H1 (cell line): ENCODE measurements at regions not wholly inside any gene's neighbourhood (a gene's known extent, or its start where the extent isn't known, plus 50 kb on each side); places are given as distances from the start of the nearest gene placed in this dataset.

Experiments
- CTCF ChIA-PET: fragments of 300-600 bp; sonication (Branson Sonifier 250); formaldehyde crosslinking; loops from one replicate; lab custom pipeline; 2021; ENCODE audit not compliant: partially characterized antibody; lab: Charles Lee
- POLR2A ChIA-PET: fragments of 300-600 bp; sonication (Branson Sonifier 250); formaldehyde crosslinking; loops from one replicate; lab custom pipeline; 2021; ENCODE audit warnings: inconsistent platforms; ENCODE audit not compliant: partially characterized antibody; lab: Charles Lee
- DNase-seq, 2 experiments: peaks; one replicate each; pipeline versions ENCODE4 v3.0.0 to v3.0.0-alpha.2; 2010 to 2022; ENCODE audit warnings: low spot score in 2 of 2, low read depth in 1 of 2, mixed read lengths in 1 of 2
- FAIRE-seq: peaks from 2 replicates; lab custom pipeline; 2011; peaks lifted over from hg19 to GRCh38; lab: Jason Lieb, UNC
- H2AFZ ChIP-seq: 2 replicates; pipeline ENCODE4 v1.8.1; 2012; ENCODE audit warnings: low read length, inconsistent platforms
- H2AK5ac ChIP-seq: 2 replicates; pipeline ENCODE4 v1.6.1; 2013; ENCODE audit warnings: low read depth, low read length
- H2BK120ac ChIP-seq: replicated peaks from 2 replicates; pipeline ENCODE3; 2013; ENCODE audit warnings: low read depth, low read length, inconsistent platforms
- H2BK12ac ChIP-seq: 2 replicates; pipeline ENCODE4 v1.6.1; 2013; ENCODE audit warnings: low read depth, low read length
- H2BK15ac ChIP-seq: 2 replicates; pipeline ENCODE4 v1.6.1; 2013; ENCODE audit warnings: low read length
- H2BK20ac ChIP-seq: 2 replicates; pipeline ENCODE4 v1.6.1; 2013; ENCODE audit warnings: low read length
- H2BK5ac ChIP-seq: 2 replicates; pipeline ENCODE4 v1.6.1; 2013; ENCODE audit warnings: low read depth, low read length
- H3K14ac ChIP-seq: 2 replicates; pipeline ENCODE4 v1.6.1; 2013; ENCODE audit warnings: inconsistent platforms; ENCODE audit not compliant: insufficient read length
- H3K18ac ChIP-seq: 2 replicates; pipeline ENCODE4 v1.6.1; 2013; ENCODE audit warnings: low read length; ENCODE audit errors: extremely low read depth
- H3K23ac ChIP-seq: 2 replicates; pipeline ENCODE4 v1.6.1; 2013; ENCODE audit warnings: inconsistent platforms; ENCODE audit not compliant: insufficient read length
- H3K23me2 ChIP-seq: 2 replicates; pipeline ENCODE4 v1.6.1; 2013; ENCODE audit warnings: low read depth, low read length
- H3K27ac ChIP-seq: 2 replicates; pipeline ENCODE4 v1.6.1; 2011; ENCODE audit warnings: low read depth, low read length, inconsistent platforms
- H3K27me3 ChIP-seq, 4 experiments: replicated peaks in 1 of 4; 1 replicate in 1 of 4; 2 replicates in 3 of 4; pipeline versions ENCODE4 v1.6.1 to v1.8.1; 2011 to 2013; ENCODE audit warnings: low read length in 3 of 4, mild to moderate bottlenecking in 3 of 4, inconsistent platforms in 2 of 4, mixed read lengths in 2 of 4, moderate library complexity in 1 of 4; ENCODE audit not compliant: control insufficient read depth in 3 of 4, insufficient read depth in 3 of 4; ENCODE audit errors: extremely low read depth in 1 of 4
- H3K36me3 ChIP-seq, 4 experiments: 2 replicates each; pipeline versions ENCODE4 v1.6.1 to v1.8.1; 2011 to 2013; ENCODE audit warnings: mild to moderate bottlenecking in 4 of 4, low read length in 3 of 4, moderate library complexity in 2 of 4, control low read depth in 1 of 4, inconsistent platforms in 1 of 4; ENCODE audit not compliant: insufficient read depth in 4 of 4, control insufficient read depth in 2 of 4
- H3K4ac ChIP-seq: replicated peaks from 2 replicates; pipeline ENCODE3; 2013; ENCODE audit warnings: low read length, low read depth, mixed read lengths, inconsistent platforms; ENCODE audit not compliant: insufficient read length
- H3K4me1 ChIP-seq, 4 experiments: replicated peaks in 1 of 4; 1 replicate in 1 of 4; 2 replicates in 3 of 4; pipeline versions ENCODE4 v1.6.1 to v1.8.1; 2011 to 2013; ENCODE audit warnings: low read length in 3 of 4, inconsistent platforms in 2 of 4, mixed read lengths in 1 of 4; ENCODE audit not compliant: insufficient read depth in 4 of 4, control insufficient read depth in 3 of 4
- H3K4me2 ChIP-seq, 2 experiments: 2 replicates each; pipeline versions ENCODE4 v1.6.1 to v1.8.1; 2011 to 2013; ENCODE audit warnings: low read depth in 2 of 2, low read length in 2 of 2, control low read depth in 1 of 2, inconsistent platforms in 1 of 2, mild to moderate bottlenecking in 1 of 2; ENCODE audit not compliant: insufficient read depth in 1 of 2
- H3K4me3 ChIP-seq, 4 experiments: fragments of 200-600, 300-600 bp in 1 of 4; sonication (generic), shearing (Covaris generic), sonication (Bioruptor Twin) in 1 of 4; 2 replicates each; pipeline versions ENCODE4 v1.5.1 to v1.8.1; 2011 to 2016; ENCODE audit warnings: low read length in 4 of 4, low read depth in 3 of 4, control low read depth in 2 of 4, inconsistent platforms in 2 of 4, mild to moderate bottlenecking in 2 of 4, mixed read lengths in 1 of 4, moderate library complexity in 1 of 4; ENCODE audit not compliant: insufficient read depth in 2 of 4; ENCODE audit errors: extremely low read depth in 1 of 4
- H3K56ac ChIP-seq: replicated peaks from 2 replicates; pipeline ENCODE3; 2013; ENCODE audit warnings: low read depth, mild to moderate bottlenecking, mixed read lengths, low read length, inconsistent platforms; ENCODE audit not compliant: insufficient read length
- H3K79me1 ChIP-seq: 2 replicates; pipeline ENCODE4 v1.6.1; 2013; ENCODE audit warnings: low read depth, low read length, control low read depth
- H3K79me2 ChIP-seq, 2 experiments: 2 replicates each; pipeline versions ENCODE4 v1.6.1 to v1.8.1; 2012 to 2013; ENCODE audit warnings: low read length in 2 of 2, mild to moderate bottlenecking in 2 of 2, inconsistent platforms in 1 of 2; ENCODE audit not compliant: insufficient read depth in 2 of 2, control insufficient read depth in 1 of 2
- H3K9ac ChIP-seq, 4 experiments: replicated peaks in 1 of 4; 1 replicate in 1 of 4; 2 replicates in 3 of 4; pipeline versions ENCODE4 v1.6.1 to v1.8.1; 2011 to 2013; ENCODE audit warnings: low read depth in 3 of 4, low read length in 3 of 4, control low read depth in 2 of 4, mild to moderate bottlenecking in 2 of 4, moderate library complexity in 2 of 4, inconsistent platforms in 1 of 4; ENCODE audit errors: extremely low read depth in 1 of 4
- H3K9me3 ChIP-seq, 2 experiments: 2 replicates each; pipeline versions ENCODE4 v1.6.1 to v1.8.1; 2012 to 2013; ENCODE audit warnings: mild to moderate bottlenecking in 2 of 2, moderate library complexity in 2 of 2, control low read depth in 1 of 2, inconsistent platforms in 1 of 2, low read depth in 1 of 2, low read length in 1 of 2, mixed read lengths in 1 of 2; ENCODE audit not compliant: insufficient read depth in 2 of 2
- H4K20me1 ChIP-seq, 2 experiments: replicated peaks in 1 of 2; 2 replicates each; pipeline versions ENCODE3 to v1.8.1; 2011 to 2013; ENCODE audit warnings: inconsistent platforms in 2 of 2, low read length in 2 of 2, mild to moderate bottlenecking in 1 of 2; ENCODE audit not compliant: insufficient read depth in 2 of 2, control insufficient read depth in 1 of 2
- H4K5ac ChIP-seq: 2 replicates; pipeline ENCODE4 v1.6.1; 2013; ENCODE audit warnings: low read length, low read depth, mixed read lengths, inconsistent platforms; ENCODE audit not compliant: insufficient read length
- H4K8ac ChIP-seq: 2 replicates; pipeline ENCODE4 v1.8.0; 2013; ENCODE audit warnings: mild to moderate bottlenecking, moderate library complexity, low read length, inconsistent platforms; ENCODE audit not compliant: insufficient read depth; ENCODE audit errors: extremely low read depth
- H4K91ac ChIP-seq: replicated peaks from 2 replicates; pipeline ENCODE3; 2013; ENCODE audit warnings: low read length, mixed read lengths, inconsistent platforms; ENCODE audit not compliant: insufficient read length
- BCL11A ChIP-seq, 2 experiments: IDR thresholded peaks; one replicate each; pipeline ENCODE4 v1.6.1; 2011; ENCODE audit warnings: low read depth in 2 of 2, low read length in 2 of 2, mild to moderate bottlenecking in 2 of 2
- CBX8 ChIP-seq: fragments of 300-800, 300-1000 bp; sonication (generic); IDR thresholded peaks from 2 replicates; pipeline ENCODE4 v1.7.1; 2016; ENCODE audit warnings: low read depth, low read length, borderline replicate concordance
- POLR2A ChIP-seq, 2 experiments: IDR thresholded peaks; 1 replicate in 1 of 2; 2 replicates in 1 of 2; pipeline ENCODE4 v1.6.1; 2011; ENCODE audit warnings: low read depth in 2 of 2, low read length in 2 of 2, mild to moderate bottlenecking in 2 of 2; ENCODE audit errors: control extremely low read depth in 1 of 2
- RAD21 ChIP-seq, 2 experiments: IDR thresholded peaks in 1 of 2; conservative IDR thresholded peaks in 1 of 2; 2 replicates each; pipeline ENCODE4 v1.6.1; 2011; ENCODE audit warnings: low read depth in 2 of 2, low read length in 2 of 2, improper control_type of control experiment in 1 of 2, inconsistent platforms in 1 of 2, mild to moderate bottlenecking in 1 of 2, moderate library complexity in 1 of 2
- RXRA ChIP-seq: IDR thresholded peaks from 2 replicates; pipeline ENCODE4 v1.6.1; 2011; ENCODE audit warnings: low read depth, mild to moderate bottlenecking, low read length, moderate library complexity; ENCODE audit not compliant: insufficient read depth
- SIRT6 ChIP-seq: IDR thresholded peaks from one replicate; pipeline ENCODE4 v1.7.1; 2012; ENCODE audit warnings: low read length, inconsistent platforms
- SP2 ChIP-seq: IDR thresholded peaks from 2 replicates; pipeline ENCODE4 v1.6.1; 2012; ENCODE audit warnings: mild to moderate bottlenecking, low read length, inconsistent platforms
- WGBS, 2 experiments: shearing (Covaris generic) in 1 of 2; methylation state at CpG; one replicate each; pipeline versions ENCODE4 v1.1.6 to v1.1.7; 2013 to 2015; ENCODE audit warnings: low lambda C conversion rate in 2 of 2, mixed read lengths in 2 of 2, inconsistent platforms in 1 of 2, low coverage in 1 of 2, missing lambda C conversion rate in 1 of 2; ENCODE audit not compliant: insufficient replicate concordance in 2 of 2, insufficient coverage in 1 of 2, insufficient read length in 1 of 2; ENCODE audit errors: extremely low coverage in 1 of 2, missing lambda C conversion rate in 1 of 2; 5-methylcytosine and 5-hydroxymethylcytosine counted together
- TF ChIP-seq, protein P1 (sequence below): IDR thresholded peaks from 2 replicates; pipeline ENCODE4 v1.6.1; 2011; ENCODE audit warnings: low read length, improper control_type of control experiment
- TF ChIP-seq, protein P2 (sequence below): IDR thresholded peaks from 2 replicates; pipeline ENCODE4 v1.6.1; 2011; ENCODE audit warnings: low read depth, mild to moderate bottlenecking, low read length; ENCODE audit not compliant: insufficient read depth
- TF ChIP-seq, protein P3 (sequence below), 3 experiments: IDR thresholded peaks; 1 replicate in 2 of 3; 2 replicates in 1 of 3; pipeline versions ENCODE4 v1.5.1 to v1.6.1; 2011; ENCODE audit warnings: low read length in 3 of 3, mild to moderate bottlenecking in 3 of 3, inconsistent platforms in 2 of 3, low read depth in 1 of 3, moderate library complexity in 1 of 3; ENCODE audit not compliant: insufficient read depth in 1 of 3; ENCODE audit errors: control extremely low read depth in 1 of 3

DNA sequence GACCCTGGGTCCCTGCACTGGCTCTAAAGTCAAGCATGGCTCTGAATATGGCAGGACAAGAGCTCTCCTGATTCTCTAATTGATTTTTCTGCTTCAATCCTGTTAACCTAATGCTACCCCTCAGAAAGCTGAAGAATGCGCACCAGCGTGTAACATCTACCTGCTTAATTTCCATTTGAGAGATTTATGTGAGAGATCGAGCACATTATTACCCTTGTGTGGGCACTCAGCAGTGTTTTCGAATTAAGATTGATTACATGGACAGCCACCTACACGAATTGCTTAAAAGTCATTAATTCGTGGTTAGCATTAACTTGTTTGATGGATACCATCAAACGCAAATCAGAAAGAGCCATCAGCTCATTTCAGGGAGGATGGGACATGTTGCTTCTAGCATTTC is 88.7 kb upstream of the PLPP4 start:
- TF ChIP-seq RAD21 (IDR thresholded peaks at IDR 0.05 in 1 of 2, conservative IDR thresholded peaks at IDR 0.05 in 1 of 2; ENCODE audit: low read depth in 2 of 2, low read length in 2 of 2) (no peak), SP2 (no peak), RXRA (no peak), POLR2A (IDR thresholded peaks at IDR 0.05; ENCODE audit: control extremely low read depth in 1 of 2, low read depth in 2 of 2, low read length in 2 of 2) (no peak), CBX8 (no peak), BCL11A (IDR thresholded peaks at IDR 0.05; ENCODE audit: low read depth in 2 of 2, low read length in 2 of 2) (no peak), SIRT6 (no peak)
- TF ChIP-seq, protein P1, sequence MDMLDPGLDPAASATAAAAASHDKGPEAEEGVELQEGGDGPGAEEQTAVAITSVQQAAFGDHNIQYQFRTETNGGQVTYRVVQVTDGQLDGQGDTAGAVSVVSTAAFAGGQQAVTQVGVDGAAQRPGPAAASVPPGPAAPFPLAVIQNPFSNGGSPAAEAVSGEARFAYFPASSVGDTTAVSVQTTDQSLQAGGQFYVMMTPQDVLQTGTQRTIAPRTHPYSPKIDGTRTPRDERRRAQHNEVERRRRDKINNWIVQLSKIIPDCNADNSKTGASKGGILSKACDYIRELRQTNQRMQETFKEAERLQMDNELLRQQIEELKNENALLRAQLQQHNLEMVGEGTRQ = no peak
- TF ChIP-seq, protein P2, sequence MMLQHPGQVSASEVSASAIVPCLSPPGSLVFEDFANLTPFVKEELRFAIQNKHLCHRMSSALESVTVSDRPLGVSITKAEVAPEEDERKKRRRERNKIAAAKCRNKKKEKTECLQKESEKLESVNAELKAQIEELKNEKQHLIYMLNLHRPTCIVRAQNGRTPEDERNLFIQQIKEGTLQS = no peak
- TF ChIP-seq, protein P3, sequence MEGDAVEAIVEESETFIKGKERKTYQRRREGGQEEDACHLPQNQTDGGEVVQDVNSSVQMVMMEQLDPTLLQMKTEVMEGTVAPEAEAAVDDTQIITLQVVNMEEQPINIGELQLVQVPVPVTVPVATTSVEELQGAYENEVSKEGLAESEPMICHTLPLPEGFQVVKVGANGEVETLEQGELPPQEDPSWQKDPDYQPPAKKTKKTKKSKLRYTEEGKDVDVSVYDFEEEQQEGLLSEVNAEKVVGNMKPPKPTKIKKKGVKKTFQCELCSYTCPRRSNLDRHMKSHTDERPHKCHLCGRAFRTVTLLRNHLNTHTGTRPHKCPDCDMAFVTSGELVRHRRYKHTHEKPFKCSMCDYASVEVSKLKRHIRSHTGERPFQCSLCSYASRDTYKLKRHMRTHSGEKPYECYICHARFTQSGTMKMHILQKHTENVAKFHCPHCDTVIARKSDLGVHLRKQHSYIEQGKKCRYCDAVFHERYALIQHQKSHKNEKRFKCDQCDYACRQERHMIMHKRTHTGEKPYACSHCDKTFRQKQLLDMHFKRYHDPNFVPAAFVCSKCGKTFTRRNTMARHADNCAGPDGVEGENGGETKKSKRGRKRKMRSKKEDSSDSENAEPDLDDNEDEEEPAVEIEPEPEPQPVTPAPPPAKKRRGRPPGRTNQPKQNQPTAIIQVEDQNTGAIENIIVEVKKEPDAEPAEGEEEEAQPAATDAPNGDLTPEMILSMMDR (IDR thresholded peaks at IDR 0.05; ENCODE audit: control extremely low read depth in 1 of 3, insufficient read depth in 1 of 3, low read depth in 1 of 3, low read length in 3 of 3) = no peak
- H3K36me3 ChIP-seq = no peaks in the 10 kb centered on the region

More for the DNA sequence above, 88.7 kb upstream of the PLPP4 start:
- Histone ChIP-seq H3K27me3 (no peaks in the 10 kb centered on the region), H3K23me2 (no peaks in the 10 kb centered on the region), H2BK20ac (no peak overlapping the region), H3K4me3 (no peak overlapping the region), H3K79me1 (no peaks in the 10 kb centered on the region), H3K4ac (no peak overlapping the region), H4K8ac (no peak overlapping the region), H2BK120ac (no peak overlapping the region), H3K14ac (no peak overlapping the region), H3K9ac (no peak overlapping the region), H2BK15ac (no peak overlapping the region), H3K56ac (no peak overlapping the region), H2BK12ac (no peak overlapping the region), H3K18ac (no peak overlapping the region), H2AFZ (no peak overlapping the region), H2AK5ac (no peak overlapping the region), H4K5ac (no peak overlapping the region), H3K4me2 (no peak overlapping the region), H4K91ac (no peak overlapping the region), H4K20me1 (no peaks in the 10 kb centered on the region), H3K27ac (no peak overlapping the region), H3K23ac (no peak overlapping the region), H2BK5ac (no peak overlapping the region), H3K79me2 (no peaks in the 10 kb centered on the region), H3K4me1 (no peaks in the 10 kb centered on the region), H3K9me3 (no peaks in the 10 kb centered on the region)
- FAIRE-seq (no peak), DNase-seq (no peak)
- WGBS, 2 experiments = 87% methylated on average over 7 of the region's 7 CpGs; no CpG with 5 or more reads in 1 of the 2 experiments
- ChIA-PET POLR2A (no interaction called here), CTCF (interaction anchor here (0.7 kb wide), 1 partner anchor 438 kb away, joined by 3 read pairs; no protein-coding TSS in a partner anchor)
